Hepatocyte (in vitro differentiated cells): ENCODE measurements at regions not wholly inside any gene's neighbourhood (a gene's known extent, or its start where the extent isn't known, plus 50 kb on each side); places are given as distances from the start of the nearest gene placed in this dataset.

Source experiments
- DNase-seq: peaks from one replicate; pipeline ENCODE4 v3.0.0-alpha.2; 2016; ENCODE audit warnings: low spot score
- H2AFZ ChIP-seq: fragments of 200-600 bp; sonication (generic); 2 replicates; pipeline ENCODE4 v1.6.0; 2016; ENCODE audit warnings: antibody characterized with exemption, mild to moderate bottlenecking
- H3K27ac ChIP-seq: fragments of 200-600 bp; sonication (generic); 2 replicates; pipeline ENCODE4 v1.5.1; 2016; ENCODE audit warnings: mild to moderate bottlenecking
- H3K27me3 ChIP-seq: fragments of 200-600 bp; sonication (generic); 2 replicates; pipeline ENCODE4 v1.6.1; 2016
- H3K36me3 ChIP-seq: fragments of 200-600 bp; sonication (generic); replicated peaks from 2 replicates; pipeline ENCODE4 v1.5.1; 2016; ENCODE audit warnings: low read depth; ENCODE audit not compliant: insufficient read depth
- H3K4me1 ChIP-seq: fragments of 200-600 bp; sonication (generic); 2 replicates; pipeline ENCODE4 v1.5.1; 2016; ENCODE audit warnings: mild to moderate bottlenecking, moderate library complexity; ENCODE audit not compliant: insufficient read depth
- H3K4me2 ChIP-seq: fragments of 200-600 bp; sonication (generic); 2 replicates; pipeline ENCODE4 v1.6.0; 2016
- H3K4me3 ChIP-seq: fragments of 200-600 bp; sonication (generic); 2 replicates; pipeline ENCODE4 v1.5.1; 2016; ENCODE audit warnings: mild to moderate bottlenecking
- H3K79me2 ChIP-seq: fragments of 200-600 bp; sonication (generic); 2 replicates; pipeline ENCODE4 v1.6.0; 2017; ENCODE audit warnings: mild to moderate bottlenecking
- H3K9me2 ChIP-seq: fragments of 200-600 bp; sonication (generic); replicated peaks from 2 replicates; pipeline ENCODE4 v1.6.0; 2017; ENCODE audit warnings: mild to moderate bottlenecking; ENCODE audit not compliant: insufficient read depth
- H3K9me3 ChIP-seq: fragments of 200-600 bp; sonication (generic); 2 replicates; pipeline ENCODE4 v1.5.1; 2016; ENCODE audit warnings: low read depth, mild to moderate bottlenecking
- H4K20me1 ChIP-seq: fragments of 200-600 bp; sonication (generic); 2 replicates; pipeline ENCODE4 v1.6.0; 2016; ENCODE audit warnings: mild to moderate bottlenecking; ENCODE audit not compliant: insufficient read depth, poor library complexity, severe bottlenecking
- CTCF ChIP-seq: fragments of 200-600 bp; sonication (generic); IDR thresholded peaks from 2 replicates; pipeline ENCODE4 v1.5.1; 2016; ENCODE audit warnings: antibody characterized with exemption, mild to moderate bottlenecking; ENCODE audit not compliant: poor library complexity
- EZH2 ChIP-seq: fragments of 200-600 bp; sonication (generic); IDR thresholded peaks from 2 replicates; pipeline ENCODE4 v1.6.1; 2016; ENCODE audit warnings: antibody characterized with exemption, mild to moderate bottlenecking, borderline replicate concordance
- EZH2phosphoT487 ChIP-seq: fragments of 200-600 bp; sonication (generic); IDR thresholded peaks from one replicate; pipeline ENCODE4 v1.6.1; 2018; ENCODE audit warnings: antibody characterized with exemption, mild to moderate bottlenecking, low read depth, moderate library complexity; ENCODE audit not compliant: unreplicated experiment, severe bottlenecking
- WGBS: methylation state at CpG from one replicate; pipeline ENCODE4 v1.1.6; 2016; ENCODE audit warnings: low lambda C conversion rate; ENCODE audit errors: missing lambda C conversion rate; 5-methylcytosine and 5-hydroxymethylcytosine counted together

- peaks cover 8% of the 10 kb centered on the region for H3K4me1 ChIP-seq
- no peak overlapping the region for H3K4me3 ChIP-seq
- no peaks in the 10 kb centered on the region for H4K20me1 ChIP-seq
- H3K4me2 ChIP-seq = no peak overlapping the region
- H3K27me3 ChIP-seq = no peaks in the 10 kb centered on the region
- no peak overlapping the region for H2AFZ ChIP-seq
- no peak for TF ChIP-seq EZH2phosphoT487
- TF ChIP-seq EZH2 = no peak
- no peak for TF ChIP-seq CTCF
- no peak for DNase-seq
- no peaks in the 10 kb centered on the region for H3K9me3 ChIP-seq
- no peaks in the 10 kb centered on the region for H3K9me2 ChIP-seq
- no peak overlapping the region for H3K27ac ChIP-seq
- 94% methylated on average over 5 of the region's 5 CpGs for WGBS
- H3K36me3 ChIP-seq = no peaks in the 10 kb centered on the region
- no peaks in the 10 kb centered on the region for H3K79me2 ChIP-seq
Observed at GRCh38 chr6:3656076-3656475, 95.4 kb downstream of the PXDC1 start.

GRCh38 chr6:3654898-3655297 is 96.6 kb downstream of the PXDC1 start:
- WGBS = 56% methylated on average over 4 of the region's 4 CpGs
- TF ChIP-seq EZH2phosphoT487 = no peak
- TF ChIP-seq CTCF = no peak
- no peak for TF ChIP-seq EZH2

GRCh38 chr6:3654436-3654835 is 97.1 kb downstream of the PXDC1 start:
- TF ChIP-seq EZH2 (no peak), EZH2phosphoT487 (no peak), CTCF (no peak)
- H3K79me2 ChIP-seq = no peaks in the 10 kb centered on the region
- H4K20me1 ChIP-seq = no peaks in the 10 kb centered on the region
- H2AFZ ChIP-seq = no peak overlapping the region
- no peaks in the 10 kb centered on the region for H3K36me3 ChIP-seq
- no peaks in the 10 kb centered on the region for H3K27me3 ChIP-seq
- WGBS = 92% methylated on average over 12 of the region's 12 CpGs
- no peaks in the 10 kb centered on the region for H3K9me2 ChIP-seq
- no peak overlapping the region for H3K27ac ChIP-seq
- H3K4me3 ChIP-seq = no peak overlapping the region
- H3K4me1 ChIP-seq = no peaks in the 10 kb centered on the region
- no peak overlapping the region for H3K4me2 ChIP-seq
- H3K9me3 ChIP-seq = no peaks in the 10 kb centered on the region
- no peak for DNase-seq

More at GRCh38 chr6:3654898-3655297, 96.6 kb downstream of the PXDC1 start:
- Histone ChIP-seq H3K4me1 (peaks cover 3% of the 10 kb centered on the region), H2AFZ (no peak overlapping the region), H3K27me3 (no peaks in the 10 kb centered on the region), H3K4me3 (no peak overlapping the region), H3K9me2 (no peaks in the 10 kb centered on the region), H3K36me3 (no peaks in the 10 kb centered on the region), H3K27ac (no peak overlapping the region), H3K79me2 (no peaks in the 10 kb centered on the region), H3K9me3 (no peaks in the 10 kb centered on the region), H3K4me2 (no peak overlapping the region), H4K20me1 (no peaks in the 10 kb centered on the region)
- no peak for DNase-seq
